NCI-H1436 treated with DMSO at 0.1 percent for 48 hours (cell line): ENCODE measurements at regions not wholly inside any gene's neighbourhood (a gene's known extent, or its start where the extent isn't known, plus 50 kb on each side); places are given as distances from the start of the nearest gene placed in this dataset.

Experiments
- DNase-seq: peaks from one replicate; lab custom pipeline; 2025; lab: John Stamatoyannopoulos, UW

DNA sequence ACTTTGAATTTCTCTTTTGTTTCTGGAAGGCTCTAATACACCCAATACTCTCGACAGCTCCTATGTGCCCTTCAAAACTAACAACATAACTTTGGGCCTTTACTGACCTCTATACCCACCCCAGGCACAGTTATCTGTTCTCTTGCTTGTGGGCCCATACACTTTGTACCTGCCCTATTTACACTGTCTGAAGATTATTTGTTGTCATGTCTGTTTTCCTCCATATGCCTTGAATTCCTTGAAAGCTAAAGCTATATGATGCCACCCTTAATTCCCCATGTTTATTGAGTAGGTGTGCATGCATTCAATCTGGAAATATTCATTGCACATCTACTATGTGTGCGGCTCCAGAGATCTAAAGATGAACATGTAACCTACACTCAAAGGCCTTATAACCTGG is 267.6 kb downstream of the PLPP3 start:
- no peak for DNase-seq

DNA sequence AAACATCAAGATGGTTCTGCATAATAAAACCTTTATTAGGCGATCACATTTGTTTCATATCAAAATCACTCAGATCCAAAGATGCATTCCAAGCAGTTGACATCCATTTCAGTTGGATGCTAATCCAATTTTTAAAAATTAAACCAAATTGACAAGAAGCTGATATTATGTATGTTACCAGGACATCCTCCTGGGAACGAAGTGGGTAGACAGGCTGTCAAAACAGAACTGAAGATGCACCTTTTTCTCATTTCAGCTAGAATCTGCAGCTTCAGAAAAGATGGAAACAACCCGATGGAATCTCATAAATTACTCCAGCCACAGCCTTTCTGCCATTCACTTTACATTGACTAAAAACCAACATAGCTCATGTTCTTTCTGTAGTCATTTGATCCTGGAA is 268.4 kb downstream of the PLPP3 start:
- DNase-seq, result no peak

DNA sequence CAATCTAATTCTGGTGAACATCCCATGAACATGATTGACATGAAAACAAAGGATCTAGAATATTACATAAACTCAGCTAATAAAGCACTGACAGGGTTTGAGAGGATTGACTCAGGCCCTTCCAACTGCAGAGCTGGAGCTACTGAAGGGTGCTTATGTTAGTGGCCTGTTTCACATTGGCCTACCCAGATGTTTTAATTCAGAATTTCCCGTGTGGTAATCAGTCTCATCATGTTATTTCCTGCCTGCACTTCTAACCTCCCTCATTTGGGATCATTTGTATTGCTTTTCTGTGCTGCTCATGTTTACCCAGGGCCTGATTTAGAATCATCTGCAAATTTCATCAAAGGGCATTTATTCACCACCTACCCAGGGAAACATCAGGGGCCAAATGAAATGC is 270.3 kb downstream of the PLPP3 start:
- DNase-seq, result no peak

DNA sequence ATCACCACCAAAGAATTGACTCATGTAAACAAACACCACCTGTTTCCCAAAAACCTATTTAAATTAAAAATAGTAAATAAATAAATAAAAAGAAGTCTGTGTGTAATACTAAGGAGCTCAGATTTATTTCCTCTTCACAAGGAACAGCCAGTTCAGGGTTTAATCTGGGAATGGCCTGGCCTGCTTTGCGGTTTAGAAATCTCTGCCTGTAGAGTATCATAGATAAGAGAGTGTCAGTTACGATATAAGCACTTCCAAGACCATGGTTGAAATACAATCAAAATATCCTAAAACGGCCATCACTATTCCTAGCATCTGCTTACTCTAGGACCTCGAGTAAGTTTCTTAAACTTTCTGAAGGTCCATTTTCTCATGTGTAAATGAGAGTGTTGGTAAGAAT is 274.4 kb downstream of the PLPP3 start:
- no peak for DNase-seq

- no peak for DNase-seq
Measured at GRCh38 chr1:56303805-56304204, 275.6 kb downstream of the PLPP3 start.

DNA sequence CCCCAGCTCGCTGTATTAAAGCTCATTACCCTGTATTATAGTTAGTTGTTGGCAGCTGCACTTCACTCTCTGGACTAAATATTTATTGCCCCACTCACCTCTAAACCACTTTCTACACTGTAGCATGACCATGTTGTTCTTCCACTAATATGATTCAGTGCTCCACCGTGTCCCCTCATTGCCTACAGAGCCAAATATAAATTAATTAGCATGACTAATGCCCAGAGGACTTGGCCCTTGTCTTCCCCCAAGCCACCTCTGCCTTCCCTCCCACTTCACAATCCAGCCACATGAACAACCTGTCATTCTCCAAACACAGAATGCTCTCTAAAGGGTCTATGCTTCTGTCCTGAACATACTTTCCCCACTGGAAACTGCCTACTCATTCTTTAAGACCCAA is 276.5 kb downstream of the PLPP3 start:
- no peak for DNase-seq

- no peak for DNase-seq
Measured at GRCh38 chr1:56301791-56302190, 277.6 kb downstream of the PLPP3 start.

- no peak for DNase-seq
Measured at GRCh38 chr1:56300836-56301235, 278.5 kb downstream of the PLPP3 start.

DNA sequence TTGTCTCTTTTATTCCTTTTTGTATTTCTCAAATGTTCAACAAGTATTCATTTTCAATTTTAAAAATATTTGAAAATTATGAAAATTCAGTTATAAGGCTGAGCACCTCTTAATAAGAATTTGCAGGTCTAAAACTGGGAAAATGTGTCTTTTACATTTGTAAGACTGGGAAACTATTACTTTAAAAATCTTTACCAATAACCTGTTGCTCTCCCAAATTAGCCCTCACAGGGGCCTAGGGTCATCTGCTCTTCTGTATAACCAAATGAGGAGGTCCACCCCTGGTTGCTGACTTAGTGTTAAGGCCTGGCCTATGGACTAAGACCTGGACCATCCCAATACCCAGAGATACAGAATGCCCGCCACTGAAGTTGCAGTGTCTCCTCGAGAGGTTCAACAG is 280.5 kb downstream of the PLPP3 start:
- no peak for DNase-seq

- no peak for DNase-seq
Measured at GRCh38 chr1:56297904-56298303, 281.5 kb downstream of the PLPP3 start.

- DNase-seq, result no peak
Measured at GRCh38 chr1:56297208-56297607, 282.2 kb downstream of the PLPP3 start.

GRCh38 chr1:56295949-56296929 is 283.1 kb downstream of the PLPP3 start:
- DNase-seq, result no peak

DNA sequence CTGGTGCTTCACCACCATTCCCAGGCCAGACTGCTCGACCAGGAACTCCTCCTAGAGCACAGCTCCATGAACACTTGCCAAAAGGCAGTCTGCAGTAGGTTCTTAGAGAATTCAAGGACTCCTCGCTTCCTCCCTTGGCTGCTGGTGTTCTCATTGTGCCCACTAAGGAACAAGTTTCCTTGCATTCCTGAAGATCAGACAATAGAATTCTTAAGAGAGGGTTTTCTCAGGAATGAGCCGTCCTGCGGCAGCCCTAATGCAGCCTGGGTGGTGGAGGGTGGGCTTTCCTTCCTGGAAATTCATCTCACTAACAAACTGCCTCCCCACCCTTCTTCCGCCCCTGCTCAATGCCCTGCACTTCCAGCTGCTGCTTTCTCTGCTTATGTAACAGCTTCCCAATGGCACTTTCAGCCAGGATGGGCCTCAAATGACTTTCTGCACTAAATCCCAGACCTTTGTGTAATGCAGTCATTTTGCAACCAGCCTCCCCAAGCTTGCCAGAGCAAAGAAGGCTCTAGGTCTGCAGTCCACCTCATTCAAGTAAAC is 287.9 kb downstream of the PLPP3 start:
- no peak for DNase-seq

- DNase-seq, result no peak
Measured at GRCh38 chr1:56289260-56289659, 290.1 kb downstream of the PLPP3 start.

- DNase-seq, result no peak
Measured at GRCh38 chr1:56287721-56288120, 291.6 kb downstream of the PLPP3 start.

DNA sequence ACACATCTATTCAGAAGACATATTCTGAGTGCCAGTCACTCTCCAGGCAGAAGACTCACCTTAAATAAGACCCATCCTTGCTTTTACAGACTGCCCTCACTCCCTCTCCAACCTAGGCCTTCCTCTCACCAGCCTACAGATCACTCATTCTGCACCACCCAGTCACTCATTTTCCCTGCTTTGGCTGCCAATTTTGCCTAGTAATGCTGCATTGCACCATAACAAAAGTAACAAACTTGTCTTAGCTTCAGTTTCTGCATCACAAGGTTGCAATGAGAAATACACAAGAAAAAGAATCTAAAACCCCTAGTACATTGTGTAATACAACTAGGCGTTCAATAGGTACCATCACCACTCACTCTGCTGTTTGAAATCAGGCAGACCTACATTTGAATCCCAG is 292.4 kb downstream of the PLPP3 start:
- no peak for DNase-seq

GRCh38 chr1:56286506-56286905 is 292.9 kb downstream of the PLPP3 start:
- DNase-seq, result no peak

- no peak for DNase-seq
Measured at GRCh38 chr1:56285554-56286402, 293.6 kb downstream of the PLPP3 start.

DNA sequence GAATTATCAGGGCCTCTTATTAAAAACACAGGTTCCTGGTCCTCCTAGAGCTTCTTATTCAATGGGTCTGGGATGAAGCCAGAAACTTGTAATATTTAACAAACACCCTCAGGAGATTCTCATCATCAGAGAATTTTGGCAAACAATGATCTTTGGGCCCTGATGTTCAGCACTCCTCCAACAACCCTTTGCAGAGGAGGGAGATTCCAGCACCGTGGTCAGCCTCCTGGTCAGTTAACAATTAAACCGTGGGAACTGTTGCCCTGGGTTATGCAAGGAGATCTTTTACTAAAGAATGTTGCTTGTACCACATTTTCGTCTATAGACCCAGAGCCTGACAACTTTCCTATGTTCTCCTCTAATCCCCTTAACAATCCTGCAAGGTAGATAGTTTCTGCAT is 294.4 kb downstream of the PLPP3 start:
- no peak for DNase-seq

DNA sequence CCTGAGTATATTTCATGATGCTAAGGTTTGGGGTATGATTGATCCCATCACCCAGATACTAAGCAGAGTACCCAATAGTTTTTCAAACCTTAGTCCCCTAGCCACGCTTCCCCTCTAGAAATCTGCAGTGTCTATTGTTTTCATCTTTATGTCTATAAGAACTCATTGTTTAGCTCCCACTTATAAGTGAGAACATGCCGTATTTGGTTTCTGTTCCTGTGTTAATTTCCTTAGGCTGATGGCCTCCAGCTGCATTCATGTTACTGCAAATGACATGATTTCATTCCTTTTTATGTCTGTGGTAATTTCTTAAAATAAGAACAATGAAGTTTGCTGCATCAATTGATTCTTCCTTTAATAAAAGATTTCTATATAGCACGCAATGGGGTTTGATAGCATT is 301.3 kb downstream of the PLPP3 start:
- no peak for DNase-seq

- no peak for DNase-seq
Measured at GRCh38 chr1:56268519-56269140, 310.7 kb downstream of the PLPP3 start.

DNA sequence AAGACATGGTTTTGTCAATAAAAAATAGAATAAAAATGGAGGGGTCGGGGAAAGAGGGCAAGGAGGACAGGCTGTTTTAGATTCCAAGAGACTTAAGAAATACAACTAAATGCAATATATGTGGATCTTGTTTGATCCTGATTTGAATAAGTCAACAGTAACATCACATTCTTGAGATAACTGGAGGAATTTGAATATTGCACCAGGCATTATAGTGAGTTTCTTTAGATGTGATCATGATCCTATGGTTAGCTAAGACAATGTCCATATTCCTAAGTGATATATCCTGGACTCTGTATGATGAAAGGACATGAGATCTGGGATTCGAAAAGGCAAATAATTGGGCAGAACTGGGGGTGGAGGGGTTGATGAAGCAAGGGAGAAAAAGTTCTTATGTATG is 311.8 kb downstream of the PLPP3 start:
- no peak for DNase-seq
